B cell (primary cell): ENCODE measurements at regions not wholly inside any gene's neighbourhood (a gene's known extent, or its start where the extent isn't known, plus 50 kb on each side); places are given as distances from the start of the nearest gene placed in this dataset.

Experiments
- CTCF ChIP-seq: fragments of 200-600 bp; IDR thresholded peaks from one replicate; pipeline ENCODE4 v1.8.0; 2022; ENCODE audit warnings: antibody characterized with exemption, mild to moderate bottlenecking
- EZH2 ChIP-seq: IDR thresholded peaks from 2 replicates; pipeline ENCODE4 v1.6.1; 2012; ENCODE audit warnings: borderline replicate concordance, low read depth, mild to moderate bottlenecking, moderate library complexity, low read length; ENCODE audit not compliant: insufficient read depth, poor library complexity, severe bottlenecking

- TF ChIP-seq CTCF (no peak), EZH2 (no peak)
Observed at GRCh38 chr1:60893136-60893930, 189.0 kb upstream of the NFIA start.
